Psoas muscle (tissue), 7 donors: ENCODE measurements at regions not wholly inside any gene's neighbourhood (a gene's known extent, or its start where the extent isn't known, plus 50 kb on each side); places are given as distances from the start of the nearest gene placed in this dataset.

Experiments
- ATAC-seq, 4 donors: fragments of 200-7000 bp; cut with Tn5 transposase; one replicate each; pipeline ENCODE4 v1.9.1; 2020; ENCODE audit warnings: moderate library complexity in 3 of 4, mild to moderate bottlenecking in 2 of 4
- DNase-seq, 2 donors: peaks; one replicate each; pipeline ENCODE4 v3.0.0-alpha.2; 2020
- H3K27ac ChIP-seq: fragments of 200-600 bp; one replicate; pipeline ENCODE4 v1.8.0; 2022
- H3K27me3 ChIP-seq, 3 donors: fragments of 200-600 bp in 1 of 3; one replicate each; pipeline versions ENCODE4 v1.6.1 to v1.8.0; 2013 to 2022; ENCODE audit warnings: low read length in 2 of 3, mild to moderate bottlenecking in 2 of 3, moderate library complexity in 1 of 3; ENCODE audit not compliant: insufficient read depth in 3 of 3
- H3K36me3 ChIP-seq, 2 donors: fragments of 200-600 bp in 1 of 2; one replicate each; pipeline versions ENCODE4 v1.6.1 to v1.8.0; 2013 to 2022; ENCODE audit warnings: low read depth in 1 of 2, mild to moderate bottlenecking in 1 of 2, moderate library complexity in 1 of 2; ENCODE audit not compliant: insufficient read depth in 1 of 2
- H3K4me1 ChIP-seq: fragments of 200-600 bp; one replicate; pipeline ENCODE4 v1.8.0; 2022
- H3K4me3 ChIP-seq: fragments of 200-600 bp; one replicate; pipeline ENCODE4 v1.8.0; 2022; ENCODE audit warnings: mild to moderate bottlenecking
- H3K9me3 ChIP-seq: fragments of 200-600 bp; one replicate; pipeline ENCODE4 v1.8.0; 2022
- WGBS, 3 donors: extraction: QIAGEN DNeasy Blood & Tissue Kit; methylation state at CpG; one replicate each; pipeline versions ENCODE4 v1.1.6 to v1.1.7; 2013; 5-methylcytosine and 5-hydroxymethylcytosine counted together
- intact Hi-C, 2 donors: fragments of 100-400 bp; cut with DNase I; formaldehyde crosslinking; loops; one replicate each; pipeline versions ENCODE4 v1.11.0 to v1.14.2; 2022
- TF ChIP-seq, protein P1 (sequence below): fragments of 200-600 bp; IDR thresholded peaks from one replicate; pipeline ENCODE4 v1.8.0; 2022; ENCODE audit warnings: antibody characterized with exemption
- donor health status: healthy with polysubstance abuse.
- donor health status: DM: no; HTN: no; CAD: no; lungs with moderate emphysema.
- donor health status: Bipolar disorder and iron deficiency.
- donor health status: healthy.
- donor health status: DM: yes; HTN: yes; CAD: no.
- donor health status: DM: no; HTN: no; CAD: no.
- donor health status: DM: yes; HTN: yes; CAD: no.

DNA sequence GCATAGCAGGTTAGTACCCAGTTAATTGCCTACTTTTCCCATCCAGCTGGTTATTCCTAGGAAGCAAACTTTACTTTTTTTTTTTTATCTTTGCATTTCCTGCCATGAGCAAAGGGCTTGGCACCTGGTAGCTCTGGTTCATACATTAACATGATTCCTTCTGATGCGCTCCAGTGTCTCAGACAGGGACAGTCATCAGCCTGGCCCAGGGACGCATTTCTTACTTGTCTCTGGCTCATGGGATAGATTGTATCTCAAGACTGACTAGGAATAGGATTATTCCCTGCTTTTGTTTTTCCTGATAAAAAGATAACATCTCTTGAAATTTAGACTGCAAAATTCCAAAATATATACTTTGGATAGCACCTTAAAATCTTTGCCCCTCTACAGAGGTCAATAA is 571.5 kb upstream of the TENM3 start:
- no peaks in the 10 kb centered on the region for H3K9me3 ChIP-seq
- WGBS, 3 donors, result 89 to 91% (median 90%) methylated on average over 2 of the region's 2 CpGs
- DNase-seq (no peak), ATAC-seq (no peak)
- peaks cover 0 to 2% (median 0%) of the 10 kb centered on the region in 3 donors for H3K27me3 ChIP-seq
- H3K4me1 ChIP-seq, result no peaks in the 10 kb centered on the region
- H3K4me3 ChIP-seq, result no peak overlapping the region
- H3K27ac ChIP-seq, result no peak overlapping the region
- intact Hi-C loops, result no loop called here
- TF ChIP-seq, protein P1, sequence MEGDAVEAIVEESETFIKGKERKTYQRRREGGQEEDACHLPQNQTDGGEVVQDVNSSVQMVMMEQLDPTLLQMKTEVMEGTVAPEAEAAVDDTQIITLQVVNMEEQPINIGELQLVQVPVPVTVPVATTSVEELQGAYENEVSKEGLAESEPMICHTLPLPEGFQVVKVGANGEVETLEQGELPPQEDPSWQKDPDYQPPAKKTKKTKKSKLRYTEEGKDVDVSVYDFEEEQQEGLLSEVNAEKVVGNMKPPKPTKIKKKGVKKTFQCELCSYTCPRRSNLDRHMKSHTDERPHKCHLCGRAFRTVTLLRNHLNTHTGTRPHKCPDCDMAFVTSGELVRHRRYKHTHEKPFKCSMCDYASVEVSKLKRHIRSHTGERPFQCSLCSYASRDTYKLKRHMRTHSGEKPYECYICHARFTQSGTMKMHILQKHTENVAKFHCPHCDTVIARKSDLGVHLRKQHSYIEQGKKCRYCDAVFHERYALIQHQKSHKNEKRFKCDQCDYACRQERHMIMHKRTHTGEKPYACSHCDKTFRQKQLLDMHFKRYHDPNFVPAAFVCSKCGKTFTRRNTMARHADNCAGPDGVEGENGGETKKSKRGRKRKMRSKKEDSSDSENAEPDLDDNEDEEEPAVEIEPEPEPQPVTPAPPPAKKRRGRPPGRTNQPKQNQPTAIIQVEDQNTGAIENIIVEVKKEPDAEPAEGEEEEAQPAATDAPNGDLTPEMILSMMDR, result no peak
- H3K36me3 ChIP-seq, result no peaks in the 10 kb centered on the region

DNA sequence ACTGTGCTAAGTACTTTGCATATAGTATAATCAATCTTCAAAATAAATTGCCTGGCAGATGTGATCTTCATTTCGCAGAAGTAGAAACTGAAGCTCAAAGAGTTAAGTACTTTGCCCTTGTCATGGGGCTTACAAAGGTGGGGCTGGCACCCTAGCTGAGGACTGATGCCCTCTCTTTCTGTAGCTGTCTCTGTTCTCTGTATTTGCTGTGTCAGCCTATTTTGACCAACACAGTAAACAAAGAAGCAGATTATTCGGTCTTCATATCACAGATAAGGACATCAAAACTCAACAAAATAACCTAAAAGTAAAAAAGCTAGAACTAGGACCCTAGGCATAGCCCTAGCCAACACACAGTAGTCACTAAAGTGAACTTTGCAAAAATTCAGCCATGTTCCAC is 570.5 kb upstream of the TENM3 start:
- Histone ChIP-seq H3K27me3 (peaks cover 0 to 2% (median 0%) of the 10 kb centered on the region in 3 donors), H3K4me3 (no peak overlapping the region), H3K27ac (no peak overlapping the region), H3K36me3 (no peaks in the 10 kb centered on the region), H3K4me1 (no peaks in the 10 kb centered on the region), H3K9me3 (no peaks in the 10 kb centered on the region)
- DNase-seq (no peak), ATAC-seq (no peak)
- intact Hi-C loops, result no loop called here
- 82 to 92% (median 85%) methylated on average over 2 of the region's 2 CpGs for WGBS, 3 donors
- TF ChIP-seq, protein P1, result no peak

DNA sequence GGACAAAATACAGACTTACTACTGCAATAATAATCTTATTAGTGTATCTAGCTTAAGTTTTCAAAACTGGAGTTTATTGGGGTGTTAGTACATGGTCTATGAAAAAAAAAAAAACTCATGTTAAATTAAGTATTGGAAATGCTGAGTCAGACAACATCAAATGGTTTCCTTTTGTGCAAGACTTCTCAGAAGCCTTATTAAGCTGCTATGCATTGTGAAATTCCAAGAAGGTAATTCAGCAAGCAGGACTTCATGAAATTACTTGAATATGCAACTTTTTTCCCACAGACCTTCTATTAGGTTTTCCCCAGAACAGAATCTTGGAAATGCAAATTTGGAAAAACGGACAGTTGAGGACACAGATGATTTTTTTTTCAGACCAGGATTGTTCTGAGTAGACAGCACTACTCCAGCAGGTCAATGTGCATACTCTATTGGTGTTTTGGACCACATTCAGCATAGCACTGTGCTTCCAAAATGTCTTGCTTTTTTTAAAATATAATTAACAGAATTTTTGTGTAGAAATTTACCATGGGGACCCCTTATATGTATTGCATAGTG is 568.8 kb upstream of the TENM3 start:
- Histone ChIP-seq H3K4me3 (no peak overlapping the region), H3K27me3 (no peaks in the 10 kb centered on the region), H3K27ac (no peak overlapping the region), H3K9me3 (no peaks in the 10 kb centered on the region), H3K4me1 (no peaks in the 10 kb centered on the region), H3K36me3 (no peaks in the 10 kb centered on the region)
- TF ChIP-seq, protein P1, result no peak
- intact Hi-C loops, result no loop called here
- 59 to 69% (median 62%) methylated on average over 1 of the region's 1 CpG for WGBS, 3 donors
- ATAC-seq (no peak), DNase-seq (no peak)

DNA sequence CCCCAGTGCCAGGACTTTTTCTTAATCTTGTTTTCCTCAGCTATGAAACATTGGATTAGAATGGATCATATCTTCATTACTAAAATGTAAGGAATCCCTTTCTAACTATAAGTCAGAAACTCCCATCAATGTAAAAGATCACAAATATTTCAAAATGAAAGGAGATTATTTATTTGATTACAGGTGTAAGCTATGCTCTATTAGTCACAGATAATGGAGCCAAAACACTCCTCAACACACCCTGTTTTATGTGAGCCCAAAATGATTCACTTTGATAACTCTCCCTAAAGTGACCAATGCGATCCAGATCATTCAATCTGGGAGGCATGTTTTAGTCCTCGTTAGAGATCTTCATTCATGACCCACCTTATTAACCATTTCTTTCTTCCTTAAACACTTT is 566.7 kb upstream of the TENM3 start:
- ATAC-seq (no peak), DNase-seq (no peak)
- TF ChIP-seq, protein P1, result no peak
- H3K9me3 ChIP-seq, result no peaks in the 10 kb centered on the region
- H3K36me3 ChIP-seq, result no peaks in the 10 kb centered on the region
- H3K27me3 ChIP-seq, result no peaks in the 10 kb centered on the region
- H3K27ac ChIP-seq, result no peak overlapping the region
- H3K4me3 ChIP-seq, result no peak overlapping the region
- H3K4me1 ChIP-seq, result no peaks in the 10 kb centered on the region
- intact Hi-C loops, result no loop called here
- 39 to 58% (median 39%) methylated on average over 2 of the region's 2 CpGs for WGBS, 3 donors

DNA sequence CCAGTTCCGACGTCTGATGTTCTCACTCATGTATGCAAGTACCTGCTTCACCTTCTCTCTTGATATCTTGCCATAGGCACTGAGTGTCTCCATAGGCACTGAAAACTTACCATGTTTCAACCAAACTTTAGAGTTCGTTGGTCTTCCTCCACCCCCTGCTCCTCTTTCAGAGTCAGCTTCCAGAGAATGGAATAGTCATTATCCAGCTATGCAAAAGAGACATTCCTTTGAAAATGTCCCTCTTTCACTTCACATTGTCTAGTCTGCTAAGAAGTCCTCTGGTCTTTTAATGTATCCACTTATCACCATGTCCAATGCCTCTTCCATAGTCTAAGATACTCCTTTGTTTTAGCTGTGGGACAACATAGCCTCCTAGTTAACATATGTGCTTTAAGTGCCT is 566.0 kb upstream of the TENM3 start:
- intact Hi-C loops, result no loop called here
- no peaks in the 10 kb centered on the region for H3K27me3 ChIP-seq
- H3K4me1 ChIP-seq, result no peaks in the 10 kb centered on the region
- no peak overlapping the region for H3K27ac ChIP-seq
- WGBS, 3 donors, result 81 to 92% (median 90%) methylated on average over 3 of the region's 3 CpGs
- TF ChIP-seq, protein P1, result no peak
- ATAC-seq (no peak), DNase-seq (no peak)
- H3K9me3 ChIP-seq, result no peaks in the 10 kb centered on the region
- no peak overlapping the region for H3K4me3 ChIP-seq
- no peaks in the 10 kb centered on the region for H3K36me3 ChIP-seq
